ENCODE measurements at regions not wholly inside any gene's neighbourhood (a gene's known extent, or its start where the extent isn't known, plus 50 kb on each side); places are given as distances from the start of the nearest gene placed in this dataset.
"Not testable (repeated sequence)": the region's sequence is repeated elsewhere in the genome, so short reads cannot be mapped to it uniquely, and the experiment has no call there.

- Histone ChIP-seq H4K20me1 (no peaks in the 10 kb centered on the region), H3K27ac (no peak overlapping the region), H3K4me2 (no peak overlapping the region), H3K36me3 (no peaks in the 10 kb centered on the region), H3K27me3 (no peaks in the 10 kb centered on the region), H3K4me3 (no peak overlapping the region), H3K4me1 (no peaks in the 10 kb centered on the region), H3K9me3 (replicated peaks in 1 of 11) (0 out of 22 replicates have a peak, but pooled peaks cover 0 to under 1% (median 0%) of the 10 kb centered on the region in 11 experiments), H3K9ac (no peak overlapping the region)
- no peak for TF ChIP-seq Cebpa-rat (IDR thresholded peaks at IDR 0.05)
These were observed 227.6 kb upstream of the C9orf72 start for GRCh38 chr9:27800692-27801370.

- TF ChIP-seq Cebpa-rat (IDR thresholded peaks at IDR 0.05): no peak
- Histone ChIP-seq H4K20me1 (no peaks in the 10 kb centered on the region), H3K9me3 (replicated peaks in 1 of 11) (no peaks in the 10 kb centered on the region), H3K4me3 (no peak overlapping the region), H3K27ac (no peak overlapping the region), H3K4me1 (no peaks in the 10 kb centered on the region), H3K4me2 (no peak overlapping the region), H3K9ac (no peak overlapping the region), H3K36me3 (no peaks in the 10 kb centered on the region), H3K27me3 (no peaks in the 10 kb centered on the region)
These were observed 228.3 kb upstream of the C9orf72 start for GRCh38 chr9:27801545-27801944.

GRCh38 chr9:27802418-27802817, 229.1 kb upstream of the C9orf72 start:
- no peak for TF ChIP-seq Cebpa-rat (IDR thresholded peaks at IDR 0.05)
- Histone ChIP-seq H4K20me1 (no peaks in the 10 kb centered on the region), H3K9ac (no peak overlapping the region), H3K36me3 (no peaks in the 10 kb centered on the region), H3K27ac (no peak overlapping the region), H3K4me2 (no peak overlapping the region), H3K4me3 (no peak overlapping the region), H3K9me3 (replicated peaks in 1 of 11) (0 out of 22 replicates have a peak, but pooled peaks cover 0 to 6% (median 0%) of the 10 kb centered on the region in 11 experiments), H3K27me3 (no peaks in the 10 kb centered on the region), H3K4me1 (no peaks in the 10 kb centered on the region)

GRCh38 chr9:27808864-27809263, 235.6 kb upstream of the C9orf72 start:
- Histone ChIP-seq H3K4me1 (peaks cover 0 to 26% (median 10%) of the 10 kb centered on the region in 10 experiments; a peak in 16 of 20 replicates), H3K4me3 (no peak overlapping the region), H3K9ac (no peak overlapping the region), H3K9me3 (replicated peaks in 1 of 11) (peaks cover 0 to 8% (median 0%) of the 10 kb centered on the region in 11 experiments; a peak in 5 of 22 replicates), H3K36me3 (no peaks in the 10 kb centered on the region), H4K20me1 (no peaks in the 10 kb centered on the region), H3K27me3 (no peaks in the 10 kb centered on the region), H3K27ac (no peak overlapping the region), H3K4me2 (no peak overlapping the region)
- TF ChIP-seq Cebpa-rat (IDR thresholded peaks at IDR 0.05): no peak

DNA sequence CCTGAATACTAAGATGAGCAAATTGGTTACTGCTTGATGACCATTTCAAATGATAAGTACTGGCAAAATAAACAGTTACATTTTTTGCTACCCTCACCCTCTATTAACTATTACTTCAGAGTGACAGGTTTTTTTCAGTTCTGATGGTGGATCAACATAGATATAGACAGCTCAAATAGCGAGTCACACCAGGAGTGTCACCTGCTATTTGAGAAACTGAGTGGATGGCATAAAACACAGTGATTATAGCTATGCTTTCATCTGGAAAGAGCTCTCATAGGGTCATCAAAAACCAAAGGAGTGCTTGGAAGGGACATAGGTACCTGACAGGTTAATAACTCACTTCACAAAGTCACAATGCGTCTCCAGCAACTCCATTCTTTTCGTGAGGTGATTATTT, 244.5 kb upstream of the C9orf72 start:
- H4K20me1 ChIP-seq: no peaks in the 10 kb centered on the region
- no peak overlapping the region for H3K4me3 ChIP-seq
- H3K4me2 ChIP-seq: no peak overlapping the region
- no peaks in the 10 kb centered on the region for H3K4me1 ChIP-seq
- no peaks in the 10 kb centered on the region for H3K27me3 ChIP-seq
- H3K27ac ChIP-seq: no peak overlapping the region
- TF ChIP-seq Cebpa-rat (IDR thresholded peaks at IDR 0.05): no peak
- no peak overlapping the region for H3K9ac ChIP-seq
- no peaks in the 10 kb centered on the region for H3K36me3 ChIP-seq
- H3K9me3 ChIP-seq (replicated peaks in 1 of 11): no peaks in the 10 kb centered on the region

DNA sequence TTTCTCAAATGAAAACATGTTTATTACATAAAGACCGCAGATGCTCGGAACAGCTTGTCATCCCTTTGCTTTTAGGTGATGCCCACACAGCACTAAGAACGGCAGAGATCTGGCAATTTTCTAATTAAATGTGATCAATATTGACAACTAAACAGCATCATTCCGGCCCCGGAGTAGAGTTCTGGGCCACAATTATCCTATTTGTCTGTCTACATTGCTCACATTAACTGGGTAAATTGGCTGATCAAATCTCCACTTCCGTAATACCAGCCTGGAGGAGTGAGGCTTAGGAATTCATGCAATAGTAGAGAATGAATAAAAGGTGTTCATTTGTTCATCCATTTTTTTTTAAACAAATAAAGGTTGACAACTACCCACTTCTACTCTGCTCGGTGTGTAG, 245.1 kb upstream of the C9orf72 start:
- H3K4me1 ChIP-seq: no peaks in the 10 kb centered on the region

DNA sequence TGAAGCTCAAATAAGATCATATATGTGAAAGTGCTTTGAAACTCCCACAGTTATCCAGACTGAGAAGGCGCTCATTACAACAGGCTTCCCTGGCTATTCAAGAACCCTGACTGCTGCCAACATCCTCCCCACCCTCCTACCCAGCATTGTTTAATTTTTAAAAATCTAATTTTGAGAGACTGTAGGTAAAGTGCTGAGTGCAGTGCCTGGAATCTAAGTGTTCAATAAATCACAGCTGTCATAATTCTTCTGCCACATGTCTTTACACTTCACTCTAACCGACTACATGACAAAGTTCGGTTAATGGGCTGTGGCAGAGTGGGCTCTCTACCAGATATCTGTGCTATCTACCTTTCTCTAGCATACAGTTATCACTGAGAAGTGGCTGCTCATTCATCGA, 255.6 kb upstream of the C9orf72 start:
- Histone ChIP-seq H3K9ac (no peak overlapping the region), H4K20me1 (no peaks in the 10 kb centered on the region), H3K4me3 (no peak overlapping the region), H3K36me3 (no peaks in the 10 kb centered on the region), H3K27ac (no peak overlapping the region), H3K27me3 (no peaks in the 10 kb centered on the region), H3K4me1 (no peaks in the 10 kb centered on the region), H3K4me2 (no peak overlapping the region), H3K9me3 (replicated peaks in 1 of 11) (no peaks in the 10 kb centered on the region)
- no peak for TF ChIP-seq Cebpa-rat (IDR thresholded peaks at IDR 0.05)

More for the DNA sequence above, 245.1 kb upstream of the C9orf72 start:
- Histone ChIP-seq H3K4me3 (no peak overlapping the region), H3K27me3 (no peaks in the 10 kb centered on the region), H3K27ac (no peak overlapping the region), H3K4me2 (no peak overlapping the region), H4K20me1 (no peaks in the 10 kb centered on the region), H3K36me3 (no peaks in the 10 kb centered on the region), H3K9ac (no peak overlapping the region), H3K9me3 (replicated peaks in 1 of 11) (no peaks in the 10 kb centered on the region)
- TF ChIP-seq Cebpa-rat (IDR thresholded peaks at IDR 0.05): no peak

DNA sequence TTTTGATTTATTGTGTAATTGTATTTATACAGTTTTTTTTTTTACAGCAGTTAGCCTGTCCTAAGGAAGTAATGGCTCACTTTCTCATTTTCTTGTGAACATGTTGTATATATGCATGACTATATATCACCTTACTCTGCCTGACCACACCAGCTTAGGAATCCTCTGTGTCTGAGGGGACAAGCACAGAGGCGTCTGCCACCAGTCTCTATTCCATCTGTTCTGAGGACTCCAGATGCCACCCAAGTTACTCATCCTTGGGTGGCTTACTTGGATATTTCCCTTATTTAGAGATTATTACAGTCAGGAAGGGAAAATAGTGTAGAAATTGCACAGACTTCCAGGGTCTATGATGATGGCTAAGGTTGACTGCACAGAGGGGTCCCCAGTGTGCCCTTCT, 256.3 kb upstream of the C9orf72 start:
- Histone ChIP-seq H3K36me3 (no peaks in the 10 kb centered on the region), H3K27me3 (no peaks in the 10 kb centered on the region), H3K4me1 (no peaks in the 10 kb centered on the region), H3K4me2 (no peak overlapping the region), H3K9me3 (replicated peaks in 1 of 11) (no peaks in the 10 kb centered on the region), H3K9ac (no peak overlapping the region), H4K20me1 (no peaks in the 10 kb centered on the region), H3K4me3 (no peak overlapping the region), H3K27ac (no peak overlapping the region)
- no peak for TF ChIP-seq Cebpa-rat (IDR thresholded peaks at IDR 0.05)

GRCh38 chr9:27832108-27832507, 258.8 kb upstream of the C9orf72 start:
- not testable (repeated sequence) for H3K27ac ChIP-seq; H3K27me3 ChIP-seq; H3K9me3 ChIP-seq (replicated peaks in 1 of 11); H3K36me3 ChIP-seq; H4K20me1 ChIP-seq; H3K4me1 ChIP-seq; H3K9ac ChIP-seq; H3K4me2 ChIP-seq; H3K4me3 ChIP-seq

DNA sequence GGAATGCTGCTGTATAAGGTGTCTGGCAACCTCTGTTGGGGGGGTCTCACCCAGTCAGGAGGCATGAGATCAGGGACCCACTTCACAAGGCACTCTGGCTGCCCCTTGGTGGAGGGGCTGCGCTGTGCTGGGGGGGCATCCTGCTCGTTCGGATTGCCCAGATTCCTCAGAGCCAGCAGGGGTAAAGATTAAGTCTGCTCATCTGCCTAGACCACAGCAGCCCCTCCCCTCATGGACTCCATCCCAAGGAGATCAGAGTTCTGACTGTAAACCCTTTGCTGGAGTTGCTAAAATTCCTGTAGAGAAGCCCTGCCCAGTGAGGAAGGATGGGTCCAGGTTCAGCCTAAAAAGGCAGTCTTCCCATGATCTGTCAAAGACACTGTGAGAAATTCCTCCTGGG, 262.0 kb upstream of the C9orf72 start:
- H3K36me3 ChIP-seq: no peaks in the 10 kb centered on the region
- no peak for TF ChIP-seq Cebpa-rat (IDR thresholded peaks at IDR 0.05)
- H3K9ac ChIP-seq: no peak overlapping the region
- no peaks in the 10 kb centered on the region for H3K4me1 ChIP-seq
- H3K27me3 ChIP-seq: no peaks in the 10 kb centered on the region
- H3K27ac ChIP-seq: no peak overlapping the region
- H3K9me3 ChIP-seq (replicated peaks in 1 of 11): no peaks in the 10 kb centered on the region
- no peak overlapping the region for H3K4me2 ChIP-seq
- H3K4me3 ChIP-seq: no peak overlapping the region
- no peaks in the 10 kb centered on the region for H4K20me1 ChIP-seq
